ENCODE measurements at regions not wholly inside any gene's neighbourhood (a gene's known extent, or its start where the extent isn't known, plus 50 kb on each side); places are given as distances from the start of the nearest gene placed in this dataset.

DNA sequence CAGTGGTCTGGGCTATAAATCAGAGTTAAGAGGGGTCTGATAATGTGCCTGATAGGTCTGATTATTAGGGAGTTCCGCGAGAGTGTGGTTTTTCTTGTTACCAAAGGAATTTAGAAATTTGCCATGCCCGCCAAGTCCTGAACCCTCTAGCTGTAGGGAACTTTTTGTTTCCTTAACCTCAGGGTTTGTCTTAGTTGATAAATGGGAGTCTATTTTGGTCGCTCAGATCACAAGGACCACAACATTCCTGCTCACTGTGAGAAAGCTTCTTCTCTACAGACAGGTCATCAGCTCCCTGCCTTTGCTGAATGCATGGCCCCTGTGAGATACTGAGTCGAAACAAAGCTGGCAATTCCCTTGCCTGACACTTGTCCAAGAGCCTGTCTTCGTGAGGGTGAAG lies 497.8 kb downstream of the HS3ST4 start:
- no peak for DNase-seq (ENCODE audit: extremely low spot score, insufficient read length, low read depth)
- FAIRE-seq, result no peak

- FAIRE-seq (no peak), DNase-seq (ENCODE audit: extremely low spot score, insufficient read length, low read depth) (no peak)
These were observed 502.8 kb downstream of the HS3ST4 start for GRCh38 chr16:26194526-26194925.

- no peak for DNase-seq (ENCODE audit: extremely low spot score, insufficient read length, low read depth)
- FAIRE-seq, result no peak
These were observed 503.5 kb downstream of the HS3ST4 start for GRCh38 chr16:26195225-26195624.

DNA sequence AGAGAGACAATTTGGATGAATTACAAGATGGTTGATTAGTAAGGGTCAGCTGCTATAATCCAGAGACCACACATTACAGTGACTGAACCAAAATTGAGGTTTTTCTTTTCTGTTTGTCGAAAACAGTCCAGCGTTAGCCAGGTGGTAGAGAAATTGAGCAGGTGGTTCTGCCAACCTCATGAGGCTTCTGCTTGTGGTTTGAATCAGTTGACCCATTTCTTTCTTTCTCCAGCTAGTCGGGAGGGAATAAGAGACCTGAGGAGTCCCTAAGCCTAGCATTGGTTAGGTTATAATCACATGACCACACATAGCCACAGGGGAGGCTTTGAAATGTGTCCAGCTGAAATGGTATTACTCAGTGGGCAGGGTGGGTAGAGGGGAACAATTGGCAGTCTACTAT lies 504.6 kb downstream of the HS3ST4 start:
- FAIRE-seq, result no peak

GRCh38 chr16:26196802-26197201 lies 505.0 kb downstream of the HS3ST4 start:
- DNase-seq (ENCODE audit: extremely low spot score, insufficient read length, low read depth), result no peak
- no peak for FAIRE-seq

More for the DNA sequence above, 504.6 kb downstream of the HS3ST4 start:
- DNase-seq (ENCODE audit: extremely low spot score, insufficient read length, low read depth), result no peak

- FAIRE-seq, result no peak
These were observed 505.9 kb downstream of the HS3ST4 start for GRCh38 chr16:26197707-26198106.

GRCh38 chr16:26198221-26198620 lies 506.5 kb downstream of the HS3ST4 start:
- no peak for FAIRE-seq

More at GRCh38 chr16:26197707-26198106, 505.9 kb downstream of the HS3ST4 start:
- DNase-seq (ENCODE audit: extremely low spot score, insufficient read length, low read depth), result no peak

GRCh38 chr16:26204138-26204537 lies 512.4 kb downstream of the HS3ST4 start:
- no peak for FAIRE-seq
- no peak for DNase-seq (ENCODE audit: extremely low spot score, insufficient read length, low read depth)

More at GRCh38 chr16:26198221-26198620, 506.5 kb downstream of the HS3ST4 start:
- no peak for DNase-seq (ENCODE audit: extremely low spot score, insufficient read length, low read depth)

DNA sequence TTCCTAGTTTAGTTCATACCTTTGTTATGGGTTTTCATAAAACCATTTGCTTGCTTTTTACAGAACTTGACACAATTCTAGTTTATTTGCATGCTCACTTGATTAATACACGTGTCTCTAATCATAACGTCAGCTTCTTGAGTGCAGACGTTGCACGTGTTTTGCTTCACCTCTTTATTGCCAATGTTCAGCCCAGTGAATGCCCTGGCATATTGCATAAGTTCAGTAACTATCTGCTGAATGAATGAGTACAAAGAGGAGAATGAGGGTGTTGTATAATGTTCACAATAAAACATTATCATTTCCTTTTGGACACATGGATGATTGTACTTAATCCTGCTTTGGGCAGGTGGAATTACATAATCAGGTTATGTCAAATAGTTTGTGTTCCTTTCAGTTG lies 519.8 kb downstream of the HS3ST4 start:
- no peak for FAIRE-seq
- no peak for DNase-seq (ENCODE audit: extremely low spot score, insufficient read length, low read depth)

GRCh38 chr16:26212599-26212998 lies 520.8 kb downstream of the HS3ST4 start:
- no peak for FAIRE-seq

DNA sequence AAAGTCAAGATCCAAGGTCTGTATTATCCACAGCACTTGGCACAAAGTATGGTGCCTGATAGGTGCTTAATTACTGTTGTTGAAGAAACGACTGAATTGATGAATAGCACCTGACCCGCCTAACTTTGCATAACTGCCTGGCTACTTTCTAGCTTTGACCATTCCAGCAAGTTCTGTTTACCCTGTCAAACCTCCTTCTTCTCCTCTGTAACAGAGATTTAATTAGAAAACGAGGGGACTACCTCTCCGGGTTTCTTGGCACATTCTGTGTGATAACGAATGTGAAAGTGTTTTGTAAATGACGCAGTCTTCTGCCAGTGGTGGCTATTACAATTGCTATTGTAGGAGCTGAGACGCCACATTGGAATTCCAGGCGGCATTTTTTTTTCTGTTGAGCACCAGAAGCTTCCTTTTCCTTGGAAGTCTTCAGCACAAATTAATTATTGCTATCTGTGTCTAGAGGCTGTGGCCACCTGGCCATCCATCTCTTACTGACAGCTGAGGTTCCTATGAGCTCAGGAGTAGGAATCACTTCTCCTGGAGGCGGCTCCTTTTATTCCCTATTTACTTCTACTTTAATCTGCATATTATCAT lies 522.9 kb downstream of the HS3ST4 start:
- DNase-seq (ENCODE audit: extremely low spot score, insufficient read length, low read depth), result no peak
- FAIRE-seq, result no peak

More at GRCh38 chr16:26212599-26212998, 520.8 kb downstream of the HS3ST4 start:
- no peak for DNase-seq (ENCODE audit: extremely low spot score, insufficient read length, low read depth)

DNA sequence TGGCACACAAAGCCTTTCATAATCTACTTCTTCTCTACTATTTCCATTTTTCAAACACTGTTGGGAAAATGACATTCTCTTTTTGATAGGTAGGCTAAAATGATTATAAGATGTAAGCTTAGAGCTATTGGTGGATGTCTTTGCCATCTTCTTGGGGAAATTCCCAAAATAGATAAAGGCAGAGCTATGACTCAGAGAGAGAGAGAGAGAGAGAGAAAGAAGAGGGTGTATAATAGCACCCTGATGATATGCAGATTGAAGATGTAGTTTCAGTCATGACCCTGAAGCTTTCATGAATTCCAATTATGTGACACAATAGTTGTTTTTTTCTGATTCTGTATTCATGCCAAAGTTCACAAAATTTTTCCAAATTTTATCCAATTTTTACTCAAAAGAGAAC lies 529.1 kb downstream of the HS3ST4 start:
- DNase-seq (ENCODE audit: extremely low spot score, insufficient read length, low read depth), result no peak
- FAIRE-seq, result no peak

DNA sequence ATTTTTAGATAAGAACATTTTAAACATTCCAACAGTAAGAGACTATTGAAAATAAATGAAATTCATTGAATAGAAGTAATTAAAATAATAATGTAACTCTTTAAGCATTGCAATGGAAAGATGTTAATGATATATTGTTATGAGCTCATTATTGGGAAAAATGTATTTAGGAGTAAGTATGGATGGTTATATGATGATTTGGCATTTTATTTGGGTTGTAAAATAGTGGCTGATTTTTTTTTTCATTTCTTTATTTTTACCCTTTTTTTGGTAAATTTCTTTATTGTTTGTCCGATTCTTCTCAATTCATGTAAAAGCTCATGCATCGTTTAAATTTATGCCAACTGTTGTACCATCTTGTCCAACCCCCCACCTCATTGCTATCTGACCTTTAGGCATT lies 539.9 kb downstream of the HS3ST4 start:
- FAIRE-seq (no peak), DNase-seq (ENCODE audit: extremely low spot score, insufficient read length, low read depth) (no peak)

DNA sequence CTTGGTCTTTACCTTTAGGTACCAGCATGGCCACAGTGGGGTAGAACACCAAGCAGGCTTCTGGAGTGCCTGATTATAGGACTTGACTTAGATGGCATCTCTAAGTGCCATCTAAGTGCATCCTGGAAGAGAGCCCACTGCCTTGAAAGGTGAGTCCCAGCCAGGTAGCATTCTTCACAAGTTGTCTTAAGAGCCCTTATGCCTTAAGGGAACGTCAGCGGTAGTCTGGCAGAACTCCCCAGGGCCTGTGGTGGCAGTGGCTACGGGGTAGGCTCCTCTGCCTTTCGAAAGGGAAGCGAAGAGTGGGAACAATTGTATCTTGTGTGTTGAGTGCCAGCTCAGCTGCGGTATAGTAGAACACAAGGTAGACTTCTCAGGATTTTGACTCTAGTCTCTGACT lies 549.0 kb downstream of the HS3ST4 start:
- FAIRE-seq (no peak), DNase-seq (ENCODE audit: extremely low spot score, insufficient read length, low read depth) (no peak)

GRCh38 chr16:26247063-26247462 lies 555.3 kb downstream of the HS3ST4 start:
- FAIRE-seq (no peak), DNase-seq (ENCODE audit: extremely low spot score, insufficient read length, low read depth) (no peak)

DNA sequence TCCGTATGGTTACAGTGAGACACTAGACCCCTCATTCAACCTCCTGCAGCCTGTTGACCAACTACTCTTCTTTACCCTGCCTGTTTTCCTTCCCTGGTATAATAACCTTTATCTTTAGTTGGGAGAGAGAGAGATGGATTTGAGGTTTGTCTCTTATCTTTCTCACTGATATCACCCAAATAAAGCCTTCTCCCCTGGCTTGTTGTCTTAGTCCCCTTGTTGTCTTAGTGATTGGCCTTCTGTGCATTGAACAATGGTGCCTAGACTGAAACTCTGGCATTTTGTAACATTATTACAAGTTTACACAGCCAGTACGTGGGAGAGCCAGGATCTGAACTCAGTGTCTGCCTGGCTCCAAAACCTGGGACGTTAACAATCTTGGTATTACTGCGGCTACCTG lies 560.8 kb downstream of the HS3ST4 start:
- DNase-seq (ENCODE audit: extremely low spot score, insufficient read length, low read depth), result no peak
- FAIRE-seq, result no peak

- DNase-seq (ENCODE audit: extremely low spot score, insufficient read length, low read depth), result no peak
- no peak for FAIRE-seq
These were observed 569.9 kb downstream of the HS3ST4 start for GRCh38 chr16:26261621-26262020.

GRCh38 chr16:26263406-26263805 lies 571.6 kb downstream of the HS3ST4 start:
- FAIRE-seq, result no peak
- no peak for DNase-seq (ENCODE audit: extremely low spot score, insufficient read length, low read depth)

DNA sequence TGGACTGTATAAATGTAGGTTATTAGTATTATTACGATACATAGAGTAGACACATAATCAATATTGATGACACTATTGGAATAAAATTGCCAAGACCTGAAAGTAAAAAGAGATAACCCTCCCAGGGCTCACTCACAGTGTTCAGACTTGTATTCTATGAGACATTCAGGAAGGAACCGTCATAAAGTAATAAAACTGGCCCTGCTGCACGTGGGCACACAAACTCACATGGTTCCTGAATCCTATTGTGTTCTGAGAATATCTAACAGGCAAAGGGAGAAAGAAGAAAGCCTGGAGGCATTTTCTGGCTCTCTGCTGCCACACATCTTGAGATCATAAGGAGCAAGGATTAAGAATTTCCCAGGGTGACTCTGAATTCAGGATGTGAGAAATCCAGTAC lies 575.9 kb downstream of the HS3ST4 start:
- DNase-seq (ENCODE audit: extremely low spot score, insufficient read length, low read depth) (no peak), FAIRE-seq (no peak)

DNA sequence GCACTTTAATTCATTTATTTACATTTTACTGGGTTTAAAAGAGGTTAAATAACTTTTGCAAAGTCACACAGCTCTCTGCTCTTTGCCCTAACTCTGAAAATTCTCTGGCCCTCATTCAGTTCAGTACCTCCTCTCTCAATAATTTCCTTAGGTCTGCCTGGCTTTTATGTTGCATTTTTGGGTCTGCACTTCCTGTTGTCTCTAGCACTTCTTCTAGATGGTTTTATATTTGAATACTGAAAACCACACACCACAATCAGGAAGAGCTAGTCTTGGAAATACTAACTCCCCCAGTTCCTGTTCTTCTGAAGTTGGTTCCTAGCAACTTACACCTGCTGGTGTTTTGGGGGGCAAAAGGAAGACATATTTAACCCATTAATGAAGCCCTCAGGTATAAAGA lies 577.9 kb downstream of the HS3ST4 start:
- DNase-seq (ENCODE audit: extremely low spot score, insufficient read length, low read depth), result no peak
- FAIRE-seq, result no peak

- DNase-seq (ENCODE audit: extremely low spot score, insufficient read length, low read depth) (no peak), FAIRE-seq (no peak)
These were observed 581.8 kb downstream of the HS3ST4 start for GRCh38 chr16:26273607-26274006.

- no peak for FAIRE-seq
- DNase-seq (ENCODE audit: extremely low spot score, insufficient read length, low read depth), result no peak
These were observed 583.3 kb downstream of the HS3ST4 start for GRCh38 chr16:26275021-26275590.
